OCI-LY3 (cell line): ENCODE measurements at regions not wholly inside any gene's neighbourhood (a gene's known extent, or its start where the extent isn't known, plus 50 kb on each side); places are given as distances from the start of the nearest gene placed in this dataset.
"Not testable (repeated sequence)": the region's sequence is repeated elsewhere in the genome, so short reads cannot be mapped to it uniquely, and the experiment has no call there.

Experiments
- EZH2phosphoT487 ChIP-seq: fragments of 200-600 bp; shearing (Covaris generic); IDR thresholded peaks from 2 replicates; pipeline ENCODE4 v1.6.1; 2018; ENCODE audit warnings: antibody characterized with exemption, mixed run types, low read depth
- TF ChIP-seq, protein P1 (sequence below): fragments of 200-600, 300-600 bp; sonication (generic); IDR thresholded peaks from 2 replicates; pipeline ENCODE4 v1.5.1; 2014; ENCODE audit warnings: antibody characterized with exemption, low read length, low read depth

DNA sequence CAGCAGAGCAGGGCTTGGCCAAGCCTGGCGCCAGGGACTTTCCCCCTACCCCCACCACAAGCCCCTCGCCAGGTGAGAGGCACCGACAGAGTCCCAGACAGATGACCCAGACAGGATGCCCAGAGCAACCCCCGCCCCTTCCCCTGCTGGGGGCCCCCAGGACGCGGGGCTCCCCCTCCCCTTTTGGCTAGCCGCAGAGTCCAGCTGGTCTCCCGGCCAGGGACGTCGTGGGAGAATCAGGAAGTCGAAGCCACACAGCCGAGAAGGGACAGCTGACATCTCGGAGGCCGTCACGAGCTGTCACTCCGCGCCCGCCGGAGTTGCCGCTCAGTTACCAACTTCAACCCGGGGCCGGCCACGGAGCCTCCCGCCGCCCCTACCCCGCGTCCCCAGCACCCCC lies 84.6 kb upstream of the FRG2C start:
- TF ChIP-seq, protein P1, sequence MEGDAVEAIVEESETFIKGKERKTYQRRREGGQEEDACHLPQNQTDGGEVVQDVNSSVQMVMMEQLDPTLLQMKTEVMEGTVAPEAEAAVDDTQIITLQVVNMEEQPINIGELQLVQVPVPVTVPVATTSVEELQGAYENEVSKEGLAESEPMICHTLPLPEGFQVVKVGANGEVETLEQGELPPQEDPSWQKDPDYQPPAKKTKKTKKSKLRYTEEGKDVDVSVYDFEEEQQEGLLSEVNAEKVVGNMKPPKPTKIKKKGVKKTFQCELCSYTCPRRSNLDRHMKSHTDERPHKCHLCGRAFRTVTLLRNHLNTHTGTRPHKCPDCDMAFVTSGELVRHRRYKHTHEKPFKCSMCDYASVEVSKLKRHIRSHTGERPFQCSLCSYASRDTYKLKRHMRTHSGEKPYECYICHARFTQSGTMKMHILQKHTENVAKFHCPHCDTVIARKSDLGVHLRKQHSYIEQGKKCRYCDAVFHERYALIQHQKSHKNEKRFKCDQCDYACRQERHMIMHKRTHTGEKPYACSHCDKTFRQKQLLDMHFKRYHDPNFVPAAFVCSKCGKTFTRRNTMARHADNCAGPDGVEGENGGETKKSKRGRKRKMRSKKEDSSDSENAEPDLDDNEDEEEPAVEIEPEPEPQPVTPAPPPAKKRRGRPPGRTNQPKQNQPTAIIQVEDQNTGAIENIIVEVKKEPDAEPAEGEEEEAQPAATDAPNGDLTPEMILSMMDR, result not testable (repeated sequence)
- TF ChIP-seq EZH2phosphoT487, result not testable (repeated sequence)
